OCI-LY3 (cell line): ENCODE measurements at regions not wholly inside any gene's neighbourhood (a gene's known extent, or its start where the extent isn't known, plus 50 kb on each side); places are given as distances from the start of the nearest gene placed in this dataset.

Experiments used
- H2AFZ ChIP-seq: fragments of 200-600, 300-600 bp; shearing (Covaris generic); 2 replicates; pipeline ENCODE4 v1.6.0; 2014; ENCODE audit warnings: antibody characterized with exemption, low read depth, low read length
- H3K27ac ChIP-seq: fragments of 200-600, 300-600 bp; sonication (generic); 2 replicates; pipeline ENCODE4 v1.5.1; 2014; ENCODE audit warnings: mild to moderate bottlenecking, low read length, moderate library complexity, mixed read lengths
- H3K27me3 ChIP-seq: fragments of 200-600, 300-600 bp; sonication (generic); 2 replicates; pipeline ENCODE4 v1.6.1; 2014; ENCODE audit warnings: low read depth, low read length, mixed read lengths
- H3K36me3 ChIP-seq: fragments of 200-600, 300-600 bp; sonication (generic); replicated peaks from 2 replicates; pipeline ENCODE3; 2014; ENCODE audit warnings: low read depth, low read length, mixed read lengths
- H3K4me1 ChIP-seq: fragments of 300-600, 200-600 bp; sonication (generic); 2 replicates; pipeline ENCODE4 v1.6.1; 2014; ENCODE audit warnings: low read length, mixed read lengths
- H3K4me2 ChIP-seq: fragments of 200-600, 300-600 bp; sonication (generic); 2 replicates; pipeline ENCODE4 v1.6.1; 2014; ENCODE audit warnings: low read length, mixed read lengths
- H3K4me3 ChIP-seq: fragments of 300-600, 200-600 bp; sonication (generic); 2 replicates; pipeline ENCODE4 v1.5.1; 2014; ENCODE audit warnings: antibody characterized with exemption, mild to moderate bottlenecking, low read length, moderate library complexity
- H3K79me2 ChIP-seq: fragments of 300-600, 200-600 bp; shearing (Covaris generic); 2 replicates; pipeline ENCODE4 v1.6.1; 2014; ENCODE audit warnings: mild to moderate bottlenecking, low read length, mixed read lengths
- H3K9ac ChIP-seq: fragments of 300-600, 200-600 bp; shearing (Covaris generic); 2 replicates; pipeline ENCODE4 v1.6.0; 2014; ENCODE audit warnings: mild to moderate bottlenecking, low read length, moderate library complexity
- H3K9me3 ChIP-seq: fragments of 200-600, 300-600 bp; shearing (Covaris generic); 2 replicates; pipeline ENCODE4 v1.6.1; 2014; ENCODE audit warnings: low read length, mixed read lengths; ENCODE audit not compliant: insufficient read depth
- H4K20me1 ChIP-seq: fragments of 200-600, 300-600 bp; sonication (generic); 2 replicates; pipeline ENCODE4 v1.6.1; 2016; ENCODE audit warnings: low read length, mixed read lengths; ENCODE audit not compliant: insufficient read depth
- CTCF ChIP-seq: fragments of 200-600, 300-600 bp; sonication (generic); IDR thresholded peaks from 2 replicates; pipeline ENCODE4 v1.5.1; 2014; ENCODE audit warnings: antibody characterized with exemption, low read length, low read depth
- EZH2phosphoT487 ChIP-seq: fragments of 200-600 bp; shearing (Covaris generic); IDR thresholded peaks from 2 replicates; pipeline ENCODE4 v1.6.1; 2018; ENCODE audit warnings: antibody characterized with exemption, mixed run types, low read depth

- no peak overlapping the region for H3K4me2 ChIP-seq
- H3K36me3 ChIP-seq = no peaks in the 10 kb centered on the region
- H3K9ac ChIP-seq = no peak overlapping the region
- H3K79me2 ChIP-seq = no peaks in the 10 kb centered on the region
- H3K27ac ChIP-seq = no peak overlapping the region
- no peaks in the 10 kb centered on the region for H4K20me1 ChIP-seq
- no peak for TF ChIP-seq EZH2phosphoT487
- TF ChIP-seq CTCF = no peak
- no peak overlapping the region for H3K4me3 ChIP-seq
- 0 out of 2 replicates have a peak, but pooled peaks cover 3% of the 10 kb centered on the region for H3K4me1 ChIP-seq
- H3K9me3 ChIP-seq = no peaks in the 10 kb centered on the region
- no peak overlapping the region for H2AFZ ChIP-seq
- H3K27me3 ChIP-seq = no peaks in the 10 kb centered on the region
Observed at GRCh38 chr2:221178139-221178538, 394.0 kb downstream of the EPHA4 start.

GRCh38 chr2:221186873-221187272 lies 385.2 kb downstream of the EPHA4 start:
- Histone ChIP-seq H3K4me3 (no peak overlapping the region), H3K27me3 (no peaks in the 10 kb centered on the region), H3K27ac (no peak overlapping the region), H2AFZ (no peak overlapping the region), H3K36me3 (no peaks in the 10 kb centered on the region), H3K4me1 (peaks cover 7% of the 10 kb centered on the region), H3K9ac (no peak overlapping the region), H3K9me3 (no peaks in the 10 kb centered on the region), H3K4me2 (no peak overlapping the region), H4K20me1 (no peaks in the 10 kb centered on the region), H3K79me2 (no peaks in the 10 kb centered on the region)
- no peak for TF ChIP-seq CTCF
- TF ChIP-seq EZH2phosphoT487 = no peak

- Histone ChIP-seq H2AFZ (no peak overlapping the region), H3K27ac (no peak overlapping the region), H3K4me1 (peaks cover 7% of the 10 kb centered on the region), H3K27me3 (no peaks in the 10 kb centered on the region), H3K4me2 (no peak overlapping the region), H3K9me3 (no peaks in the 10 kb centered on the region), H3K4me3 (no peak overlapping the region), H3K9ac (no peak overlapping the region), H3K36me3 (peaks cover 4% of the 10 kb centered on the region), H4K20me1 (no peaks in the 10 kb centered on the region), H3K79me2 (no peaks in the 10 kb centered on the region)
- TF ChIP-seq CTCF (no peak), EZH2phosphoT487 (no peak)
Observed at GRCh38 chr2:221189431-221190067, 382.6 kb downstream of the EPHA4 start.

- no peak overlapping the region for H3K4me3 ChIP-seq
- H4K20me1 ChIP-seq = no peaks in the 10 kb centered on the region
- H3K9me3 ChIP-seq = no peaks in the 10 kb centered on the region
- H3K27ac ChIP-seq = no peak overlapping the region
- H2AFZ ChIP-seq = no peak overlapping the region
- TF ChIP-seq EZH2phosphoT487 = no peak
- no peak for TF ChIP-seq CTCF
- H3K36me3 ChIP-seq = peaks cover 4% of the 10 kb centered on the region
- no peak overlapping the region for H3K4me2 ChIP-seq
- H3K4me1 ChIP-seq = peaks cover 18% of the 10 kb centered on the region
- no peaks in the 10 kb centered on the region for H3K27me3 ChIP-seq
- no peak overlapping the region for H3K9ac ChIP-seq
- no peaks in the 10 kb centered on the region for H3K79me2 ChIP-seq
Observed at GRCh38 chr2:221195829-221196228, 376.3 kb downstream of the EPHA4 start.
